GM10248 (cell line): ENCODE measurements at regions not wholly inside any gene's neighbourhood (a gene's known extent, or its start where the extent isn't known, plus 50 kb on each side); places are given as distances from the start of the nearest gene placed in this dataset.

ENCODE experiments used
- CTCF ChIA-PET: fragments of 300-600 bp; sonication (Branson Sonifier 250); formaldehyde crosslinking; extraction: SDS; loops from one replicate; lab custom pipeline; 2021; ENCODE audit warnings: antibody characterized with exemption; lab: Yijun Ruan, JAX
- POLR2A ChIA-PET: fragments of 350-650 bp; sonication (Branson Sonifier 250); formaldehyde crosslinking; extraction: SDS; loops from one replicate; lab custom pipeline; 2020; ENCODE audit warnings: antibody characterized with exemption; lab: Yijun Ruan, JAX
- DNase-seq: peaks from one replicate; pipeline ENCODE4 v3.0.0; 2012; ENCODE audit errors: extremely low spot score
- CTCF ChIP-seq: IDR thresholded peaks from 2 replicates; pipeline ENCODE4 v1.5.1; 2012; ENCODE audit warnings: mild to moderate bottlenecking, low read depth; ENCODE audit errors: extremely low read depth, missing control alignments, control extremely low read depth

- no peak for DNase-seq
- no peak for TF ChIP-seq CTCF
- ChIA-PET CTCF (interaction anchor here (5.5 kb wide), 1 partner anchor 13 kb away, joined by 46 read pairs; no protein-coding TSS in a partner anchor), POLR2A (no interaction called here)
Observed at GRCh38 chr9:18268381-18268780, 205.6 kb upstream of the ADAMTSL1 start.

GRCh38 chr9:18269561-18269960, 204.4 kb upstream of the ADAMTSL1 start:
- no peak for DNase-seq
- CTCF ChIA-PET, result interaction anchor here (1.2 to 1.4 kb wide), 2 partner anchors 15 to 1195 kb away, joined by 4 to 5 read pairs; no protein-coding TSS in a partner anchor
- POLR2A ChIA-PET, result no interaction called here
- no peak for TF ChIP-seq CTCF

- DNase-seq, result no peak
- ChIA-PET POLR2A (no interaction called here), CTCF (interaction anchor here (1.0 to 1.6 kb wide), 2 partner anchors 16 to 20 kb away, joined by 3 read pairs; no protein-coding TSS in a partner anchor)
- no peak for TF ChIP-seq CTCF
Observed at GRCh38 chr9:18274693-18275092, 199.3 kb upstream of the ADAMTSL1 start.

- no peak for TF ChIP-seq CTCF
- ChIA-PET CTCF (no interaction called here), POLR2A (no interaction called here)
- no peak for DNase-seq
Observed at GRCh38 chr9:18275313-18275990, 198.5 kb upstream of the ADAMTSL1 start.

GRCh38 chr9:18281291-18281690, 192.7 kb upstream of the ADAMTSL1 start:
- no peak for TF ChIP-seq CTCF
- ChIA-PET POLR2A (no interaction called here), CTCF (interaction anchor here (1.1 kb wide), 1 partner anchor 27 kb away, joined by 3 read pairs; no protein-coding TSS in a partner anchor)
- no peak for DNase-seq

GRCh38 chr9:18294229-18294628, 179.7 kb upstream of the ADAMTSL1 start:
- no peak for DNase-seq
- POLR2A ChIA-PET, result no interaction called here
- no peak for TF ChIP-seq CTCF
- CTCF ChIA-PET, result interaction anchor here (1.5 kb wide), 1 partner anchor 17 kb away, joined by 4 read pairs; no protein-coding TSS in a partner anchor
